ENCODE measurements at regions not wholly inside any gene's neighbourhood (a gene's known extent, or its start where the extent isn't known, plus 50 kb on each side); places are given as distances from the start of the nearest gene placed in this dataset.

DNA sequence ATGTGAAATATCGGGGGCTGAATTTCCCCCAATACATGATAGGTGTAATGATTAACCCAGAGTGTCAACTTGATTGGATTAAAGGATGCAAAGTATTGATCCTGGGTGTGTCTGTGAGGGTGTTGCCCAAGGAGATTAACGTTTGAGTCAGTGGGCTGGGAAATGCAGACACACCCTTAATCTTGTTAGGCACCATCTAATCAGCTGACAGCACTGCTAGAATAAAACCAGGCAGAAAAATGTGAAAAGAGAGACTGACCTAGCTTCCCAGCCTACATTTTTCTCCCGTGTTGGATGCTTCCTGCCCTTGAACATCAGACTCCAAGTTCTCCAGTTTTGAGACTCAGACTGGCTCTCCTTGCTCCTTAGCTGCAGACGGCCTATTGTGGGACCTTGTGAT, 247.8 kb downstream of the OTOL1 start:
- no peaks in the 10 kb centered on the region for H3K36me3 ChIP-seq (ENCODE audit: control insufficient read depth, insufficient read depth, low read length)
- H3K79me2 ChIP-seq (ENCODE audit: control insufficient read depth, insufficient read depth, low read length): no peaks in the 10 kb centered on the region
- TF ChIP-seq CTCF (conservative IDR thresholded peaks at IDR 0.05 in 1 of 2, IDR thresholded peaks at IDR 0.05 in 1 of 2; ENCODE audit: low read depth in 1 of 2, low read length in 2 of 2): no peak
- no peak for TF ChIP-seq EZH2 (IDR thresholded peaks at IDR 0.05; ENCODE audit: low read length, missing control alignments)
- H3K27me3 ChIP-seq (ENCODE audit: control insufficient read depth, insufficient read depth, low read length): no peaks in the 10 kb centered on the region
- H3K27ac ChIP-seq (ENCODE audit: insufficient read depth, low read length): no peak overlapping the region
- H3K4me1 ChIP-seq (ENCODE audit: control insufficient read depth, extremely low read depth, insufficient read depth, low read length): no peaks in the 10 kb centered on the region
- no peak overlapping the region for H3K4me2 ChIP-seq (ENCODE audit: extremely low read depth, insufficient read depth, low read length)
- H3K9ac ChIP-seq (ENCODE audit: insufficient read depth, low read length): no peak overlapping the region
- no peak overlapping the region for H2AFZ ChIP-seq (ENCODE audit: low read length)
- DNase-seq (ENCODE audit: low read depth in 2 of 2): no peak
- no peaks in the 10 kb centered on the region for H3K9me3 ChIP-seq (ENCODE audit: control insufficient read depth, insufficient read depth, low read depth, low read length)
- no peaks in the 10 kb centered on the region for H4K20me1 ChIP-seq (ENCODE audit: control insufficient read depth, extremely low read depth, insufficient read depth, low read length)
- H3K4me3 ChIP-seq (replicated peaks in 1 of 4; ENCODE audit: control extremely low read depth in 1 of 4, insufficient read depth in 1 of 4, low read depth in 3 of 4, low read length in 4 of 4): no peak overlapping the region

DNA sequence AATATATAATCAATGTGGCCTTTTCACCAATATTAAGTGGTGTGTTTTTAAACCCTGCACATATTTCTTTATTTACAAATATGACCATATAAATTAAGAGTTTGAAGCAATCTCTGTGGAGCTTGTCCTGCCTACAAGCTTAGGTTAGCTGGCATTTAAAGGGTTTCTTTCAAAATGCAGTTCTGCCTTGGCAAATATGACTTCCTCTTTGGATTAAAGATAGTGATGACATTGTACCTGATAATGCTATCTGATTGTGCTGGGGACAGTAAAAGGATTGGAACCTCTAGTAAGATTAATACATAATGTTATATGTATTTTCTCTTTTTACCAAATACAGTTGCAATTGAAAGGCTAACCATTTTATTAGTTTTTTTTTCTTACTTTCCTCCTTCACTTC, 249.1 kb downstream of the OTOL1 start:
- Histone ChIP-seq H4K20me1 (ENCODE audit: control insufficient read depth, extremely low read depth, insufficient read depth, low read length) (no peaks in the 10 kb centered on the region), H3K9me3 (ENCODE audit: control insufficient read depth, insufficient read depth, low read depth, low read length) (no peaks in the 10 kb centered on the region), H3K27me3 (ENCODE audit: control insufficient read depth, insufficient read depth, low read length) (no peaks in the 10 kb centered on the region), H3K4me1 (ENCODE audit: control insufficient read depth, extremely low read depth, insufficient read depth, low read length) (no peaks in the 10 kb centered on the region), H3K27ac (ENCODE audit: insufficient read depth, low read length) (no peak overlapping the region), H3K36me3 (ENCODE audit: control insufficient read depth, insufficient read depth, low read length) (no peaks in the 10 kb centered on the region), H3K9ac (ENCODE audit: insufficient read depth, low read length) (no peak overlapping the region), H3K79me2 (ENCODE audit: control insufficient read depth, insufficient read depth, low read length) (no peaks in the 10 kb centered on the region), H3K4me3 (replicated peaks in 1 of 4; ENCODE audit: control extremely low read depth in 1 of 4, insufficient read depth in 1 of 4, low read depth in 3 of 4, low read length in 4 of 4) (no peak overlapping the region), H2AFZ (ENCODE audit: low read length) (no peak overlapping the region), H3K4me2 (ENCODE audit: extremely low read depth, insufficient read depth, low read length) (no peak overlapping the region)
- DNase-seq (ENCODE audit: low read depth in 2 of 2): no peak
- no peak for TF ChIP-seq CTCF (conservative IDR thresholded peaks at IDR 0.05 in 1 of 2, IDR thresholded peaks at IDR 0.05 in 1 of 2; ENCODE audit: low read depth in 1 of 2, low read length in 2 of 2)

- H3K27ac ChIP-seq (ENCODE audit: insufficient read depth, low read length): no peak overlapping the region
- no peak overlapping the region for H2AFZ ChIP-seq (ENCODE audit: low read length)
- H3K9ac ChIP-seq (ENCODE audit: insufficient read depth, low read length): no peak overlapping the region
- no peaks in the 10 kb centered on the region for H3K36me3 ChIP-seq (ENCODE audit: control insufficient read depth, insufficient read depth, low read length)
- H3K27me3 ChIP-seq (ENCODE audit: control insufficient read depth, insufficient read depth, low read length): no peaks in the 10 kb centered on the region
- TF ChIP-seq CTCF (conservative IDR thresholded peaks at IDR 0.05 in 1 of 2, IDR thresholded peaks at IDR 0.05 in 1 of 2; ENCODE audit: low read depth in 1 of 2, low read length in 2 of 2): no peak
- TF ChIP-seq EZH2 (IDR thresholded peaks at IDR 0.05; ENCODE audit: low read length, missing control alignments): no peak
- no peaks in the 10 kb centered on the region for H3K79me2 ChIP-seq (ENCODE audit: control insufficient read depth, insufficient read depth, low read length)
- H4K20me1 ChIP-seq (ENCODE audit: control insufficient read depth, extremely low read depth, insufficient read depth, low read length): no peaks in the 10 kb centered on the region
- no peaks in the 10 kb centered on the region for H3K4me1 ChIP-seq (ENCODE audit: control insufficient read depth, extremely low read depth, insufficient read depth, low read length)
- H3K9me3 ChIP-seq (ENCODE audit: control insufficient read depth, insufficient read depth, low read depth, low read length): no peaks in the 10 kb centered on the region
- no peak overlapping the region for H3K4me3 ChIP-seq (replicated peaks in 1 of 4; ENCODE audit: control extremely low read depth in 1 of 4, insufficient read depth in 1 of 4, low read depth in 3 of 4, low read length in 4 of 4)
- no peak for DNase-seq (ENCODE audit: low read depth in 2 of 2)
- H3K4me2 ChIP-seq (ENCODE audit: extremely low read depth, insufficient read depth, low read length): no peak overlapping the region
Measured at GRCh38 chr3:161748049-161748448, 251.4 kb downstream of the OTOL1 start.
